ENCODE measurements at regions not wholly inside any gene's neighbourhood (a gene's known extent, or its start where the extent isn't known, plus 50 kb on each side); places are given as distances from the start of the nearest gene placed in this dataset.
"Not testable (repeated sequence)": the region's sequence is repeated elsewhere in the genome, so short reads cannot be mapped to it uniquely, and the experiment has no call there.

DNA sequence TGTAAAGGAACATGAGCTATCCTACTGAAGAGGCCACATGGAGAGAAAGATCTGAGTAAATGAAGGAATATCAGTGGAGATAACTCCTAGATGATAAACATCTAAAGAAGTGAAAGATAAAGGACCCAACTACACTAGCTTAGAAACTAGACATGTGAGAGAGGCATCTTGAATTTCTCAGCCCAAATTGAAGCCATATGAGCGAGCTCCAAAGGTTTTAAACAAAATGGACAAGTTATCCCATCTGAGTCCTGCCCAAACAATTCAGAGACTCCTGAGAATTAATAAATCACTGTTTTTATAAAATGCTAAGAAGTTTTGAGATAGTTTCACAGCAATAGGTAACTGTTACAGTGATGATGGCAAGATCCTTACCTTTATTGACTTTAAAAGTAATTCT lies 438.9 kb downstream of the NAV3 start:
- H3K9me3 Mint-ChIP-seq (ENCODE audit: insufficient read depth), result peaks cover 7% of the 10 kb centered on the region
- no peak overlapping the region for H3K4me3 Mint-ChIP-seq
- ATAC-seq, result no peak
- H3K36me3 Mint-ChIP-seq (ENCODE audit: low read depth), result no peaks in the 10 kb centered on the region
- H3K27ac Mint-ChIP-seq, result no peak overlapping the region
- ChIA-PET CTCF (no interaction called here), POLR2A (no interaction called here)
- H3K27me3 Mint-ChIP-seq (ENCODE audit: low read depth), result no peaks in the 10 kb centered on the region
- DNase-seq, result no peak
- H3K4me1 Mint-ChIP-seq (ENCODE audit: low read depth), result no peaks in the 10 kb centered on the region

GRCh38 chr12:78271546-78271945 lies 440.9 kb downstream of the NAV3 start:
- Mint-ChIP-seq H3K4me1 (ENCODE audit: low read depth) (no peaks in the 10 kb centered on the region), H3K36me3 (ENCODE audit: low read depth) (no peaks in the 10 kb centered on the region), H3K4me3 (no peak overlapping the region), H3K9me3 (ENCODE audit: insufficient read depth) (peaks cover 17% of the 10 kb centered on the region), H3K27me3 (ENCODE audit: low read depth) (no peaks in the 10 kb centered on the region), H3K27ac (no peak overlapping the region)
- no peak for DNase-seq
- ChIA-PET CTCF (no interaction called here), POLR2A (no interaction called here)
- ATAC-seq, result no peak

GRCh38 chr12:78275886-78276285 lies 445.2 kb downstream of the NAV3 start:
- CTCF ChIA-PET, result no interaction called here
- POLR2A ChIA-PET, result no interaction called here
- H3K4me3 Mint-ChIP-seq, result no peak overlapping the region
- H3K36me3 Mint-ChIP-seq (ENCODE audit: low read depth), result no peaks in the 10 kb centered on the region
- ATAC-seq, result no peak
- no peaks in the 10 kb centered on the region for H3K27me3 Mint-ChIP-seq (ENCODE audit: low read depth)
- no peak overlapping the region for H3K27ac Mint-ChIP-seq
- no peak for DNase-seq
- H3K4me1 Mint-ChIP-seq (ENCODE audit: low read depth), result no peaks in the 10 kb centered on the region
- H3K9me3 Mint-ChIP-seq (ENCODE audit: insufficient read depth), result peaks cover 21% of the 10 kb centered on the region

DNA sequence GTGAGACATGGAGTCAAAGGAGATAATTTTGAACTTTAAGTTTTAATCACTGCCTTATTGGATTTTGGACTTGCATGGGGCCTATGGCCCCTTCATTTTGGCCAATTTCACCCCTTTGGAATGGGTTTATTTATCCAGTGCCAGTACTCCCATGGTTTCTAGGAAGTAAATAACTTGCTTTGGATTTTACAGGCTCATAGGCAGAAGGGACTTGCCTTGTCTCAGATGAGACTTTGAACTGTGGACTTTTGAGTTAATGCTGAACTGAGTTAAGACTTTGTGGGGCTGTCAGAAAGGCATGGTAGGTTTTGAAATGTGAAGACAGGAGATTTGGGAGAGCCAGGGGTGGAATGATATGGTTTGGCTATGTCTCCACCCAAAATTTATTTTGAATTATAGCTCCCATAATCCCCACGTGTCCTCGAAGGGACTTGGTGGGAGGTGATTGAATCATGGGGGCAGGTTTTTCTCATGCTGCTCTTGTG lies 448.1 kb downstream of the NAV3 start:
- POLR2A ChIA-PET, result no interaction called here
- CTCF ChIA-PET, result no interaction called here

GRCh38 chr12:78279567-78279966 lies 448.9 kb downstream of the NAV3 start:
- ChIA-PET CTCF (no interaction called here), POLR2A (no interaction called here)
- H3K27ac Mint-ChIP-seq, result no peak overlapping the region
- DNase-seq (no peak), ATAC-seq (no peak)
- H3K4me1 Mint-ChIP-seq (ENCODE audit: low read depth), result no peaks in the 10 kb centered on the region
- no peaks in the 10 kb centered on the region for H3K27me3 Mint-ChIP-seq (ENCODE audit: low read depth)
- H3K36me3 Mint-ChIP-seq (ENCODE audit: low read depth), result no peaks in the 10 kb centered on the region
- peaks cover 15% of the 10 kb centered on the region for H3K9me3 Mint-ChIP-seq (ENCODE audit: insufficient read depth)
- H3K4me3 Mint-ChIP-seq, result no peak overlapping the region

More for the DNA sequence above, 448.1 kb downstream of the NAV3 start:
- ATAC-seq (no peak), DNase-seq (no peak)
- no peaks in the 10 kb centered on the region for H3K27me3 Mint-ChIP-seq (ENCODE audit: low read depth)
- no peaks in the 10 kb centered on the region for H3K36me3 Mint-ChIP-seq (ENCODE audit: low read depth)
- no peaks in the 10 kb centered on the region for H3K4me1 Mint-ChIP-seq (ENCODE audit: low read depth)
- H3K9me3 Mint-ChIP-seq (ENCODE audit: insufficient read depth), result peaks cover 21% of the 10 kb centered on the region
- no peak overlapping the region for H3K27ac Mint-ChIP-seq
- no peak overlapping the region for H3K4me3 Mint-ChIP-seq

DNA sequence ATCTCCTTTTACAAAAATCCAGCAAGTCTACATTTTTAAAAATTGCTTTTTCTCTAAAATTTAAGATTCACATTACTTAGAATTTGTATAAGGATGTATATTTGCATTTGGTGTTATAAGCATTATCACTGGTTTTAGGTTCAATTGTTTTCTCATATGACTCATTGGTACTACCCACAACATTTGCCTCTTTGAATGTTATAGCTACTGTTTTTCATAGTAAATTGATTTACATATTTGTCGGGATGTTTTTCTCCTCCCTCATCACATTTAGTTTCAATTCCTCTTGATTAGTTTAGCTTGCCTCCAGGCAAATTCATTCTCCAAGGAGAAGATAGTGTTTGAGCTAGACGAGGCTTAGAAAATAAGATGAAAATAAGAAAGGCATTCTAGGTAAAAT lies 450.4 kb downstream of the NAV3 start:
- H3K4me3 Mint-ChIP-seq; H3K27ac Mint-ChIP-seq; H3K4me1 Mint-ChIP-seq (ENCODE audit: low read depth); CTCF ChIA-PET; H3K36me3 Mint-ChIP-seq (ENCODE audit: low read depth); H3K27me3 Mint-ChIP-seq (ENCODE audit: low read depth); DNase-seq; H3K9me3 Mint-ChIP-seq (ENCODE audit: insufficient read depth); POLR2A ChIA-PET; ATAC-seq: not testable (repeated sequence)

DNA sequence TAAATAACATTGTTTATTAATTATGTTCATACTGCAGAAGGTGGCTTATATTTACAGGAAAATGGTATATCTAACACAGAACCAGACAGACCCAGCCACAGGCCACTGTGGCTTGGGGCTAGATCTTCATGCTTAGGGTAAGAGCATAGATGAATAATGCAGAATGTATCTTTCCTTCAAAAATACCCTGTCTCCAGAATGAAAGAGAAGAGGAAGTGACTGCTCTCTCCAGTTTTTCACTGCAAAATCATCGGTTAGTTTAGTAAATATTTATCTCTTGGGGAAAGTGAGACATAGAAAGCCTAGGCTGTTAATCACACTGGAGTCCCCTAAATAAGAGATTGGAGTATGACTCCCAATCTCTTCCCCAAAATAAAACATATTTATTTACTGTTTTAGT lies 453.7 kb downstream of the NAV3 start:
- DNase-seq, result no peak
- no peaks in the 10 kb centered on the region for H3K27me3 Mint-ChIP-seq (ENCODE audit: low read depth)
- POLR2A ChIA-PET, result no interaction called here
- H3K9me3 Mint-ChIP-seq (ENCODE audit: insufficient read depth), result peaks cover 3% of the 10 kb centered on the region
- no peaks in the 10 kb centered on the region for H3K4me1 Mint-ChIP-seq (ENCODE audit: low read depth)
- no peak overlapping the region for H3K27ac Mint-ChIP-seq
- CTCF ChIA-PET, result no interaction called here
- ATAC-seq, result no peak
- no peaks in the 10 kb centered on the region for H3K36me3 Mint-ChIP-seq (ENCODE audit: low read depth)
- H3K4me3 Mint-ChIP-seq, result no peak overlapping the region

- ATAC-seq (no peak), DNase-seq (no peak)
- H3K4me1 Mint-ChIP-seq (ENCODE audit: low read depth), result no peaks in the 10 kb centered on the region
- H3K4me3 Mint-ChIP-seq, result no peak overlapping the region
- H3K9me3 Mint-ChIP-seq (ENCODE audit: insufficient read depth), result peaks cover 8% of the 10 kb centered on the region
- H3K27ac Mint-ChIP-seq, result no peak overlapping the region
- ChIA-PET CTCF (no interaction called here), POLR2A (no interaction called here)
- H3K27me3 Mint-ChIP-seq (ENCODE audit: low read depth), result no peaks in the 10 kb centered on the region
- H3K36me3 Mint-ChIP-seq (ENCODE audit: low read depth), result no peaks in the 10 kb centered on the region
Measured at GRCh38 chr12:78290606-78291345, 460.1 kb downstream of the NAV3 start.

DNA sequence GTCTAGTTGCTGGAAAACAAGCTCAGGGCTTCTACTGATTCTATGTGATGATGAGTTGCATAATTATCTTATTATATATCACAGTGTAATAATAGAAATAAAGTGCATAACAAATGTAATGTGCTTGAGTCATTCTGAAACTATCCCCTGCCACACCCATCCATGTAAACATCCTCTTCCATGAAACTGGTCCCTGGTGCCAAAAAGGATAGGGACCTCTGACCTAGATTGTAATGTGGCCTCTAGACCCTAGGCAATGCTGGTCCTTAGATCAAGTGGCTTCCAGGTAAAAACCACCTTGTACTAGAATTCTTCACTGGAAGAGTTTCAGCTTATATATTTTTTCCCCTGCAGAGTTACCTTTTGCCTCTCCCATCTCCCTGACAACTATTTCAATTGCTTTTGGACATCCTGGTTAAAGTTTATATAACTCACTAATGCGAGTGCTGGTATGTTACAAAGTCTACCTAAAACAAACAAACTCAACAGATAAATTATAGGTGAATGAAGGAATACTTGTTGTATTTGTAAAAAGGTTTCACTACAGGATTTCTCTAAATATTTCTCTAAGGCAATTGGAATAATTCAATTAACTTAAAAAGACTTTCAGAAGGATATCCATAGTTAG lies 462.5 kb downstream of the NAV3 start:
- no peaks in the 10 kb centered on the region for H3K36me3 Mint-ChIP-seq (ENCODE audit: low read depth)
- H3K27ac Mint-ChIP-seq, result no peak overlapping the region
- POLR2A ChIA-PET, result no interaction called here
- no peak overlapping the region for H3K4me3 Mint-ChIP-seq
- no peaks in the 10 kb centered on the region for H3K27me3 Mint-ChIP-seq (ENCODE audit: low read depth)
- H3K4me1 Mint-ChIP-seq (ENCODE audit: low read depth), result no peaks in the 10 kb centered on the region
- DNase-seq (no peak), ATAC-seq (no peak)
- H3K9me3 Mint-ChIP-seq (ENCODE audit: insufficient read depth), result peaks cover 13% of the 10 kb centered on the region
- CTCF ChIA-PET, result no interaction called here

- POLR2A ChIA-PET; H3K27me3 Mint-ChIP-seq (ENCODE audit: low read depth); ATAC-seq; CTCF ChIA-PET; DNase-seq; H3K4me3 Mint-ChIP-seq; H3K4me1 Mint-ChIP-seq (ENCODE audit: low read depth); H3K36me3 Mint-ChIP-seq (ENCODE audit: low read depth); H3K27ac Mint-ChIP-seq: not testable (repeated sequence)
- peaks cover 13% of the 10 kb centered on the region for H3K9me3 Mint-ChIP-seq (ENCODE audit: insufficient read depth)
Measured at GRCh38 chr12:78301282-78301681, 470.6 kb downstream of the NAV3 start.

- ATAC-seq (no peak), DNase-seq (no peak)
- no peak overlapping the region for H3K4me3 Mint-ChIP-seq
- ChIA-PET POLR2A (no interaction called here), CTCF (no interaction called here)
- no peak overlapping the region for H3K27ac Mint-ChIP-seq
- H3K9me3 Mint-ChIP-seq (ENCODE audit: insufficient read depth), result peaks cover 8% of the 10 kb centered on the region
- H3K27me3 Mint-ChIP-seq (ENCODE audit: low read depth), result no peaks in the 10 kb centered on the region
- H3K4me1 Mint-ChIP-seq (ENCODE audit: low read depth), result no peaks in the 10 kb centered on the region
- H3K36me3 Mint-ChIP-seq (ENCODE audit: low read depth), result no peaks in the 10 kb centered on the region
Measured at GRCh38 chr12:78305808-78306207, 475.1 kb downstream of the NAV3 start.

DNA sequence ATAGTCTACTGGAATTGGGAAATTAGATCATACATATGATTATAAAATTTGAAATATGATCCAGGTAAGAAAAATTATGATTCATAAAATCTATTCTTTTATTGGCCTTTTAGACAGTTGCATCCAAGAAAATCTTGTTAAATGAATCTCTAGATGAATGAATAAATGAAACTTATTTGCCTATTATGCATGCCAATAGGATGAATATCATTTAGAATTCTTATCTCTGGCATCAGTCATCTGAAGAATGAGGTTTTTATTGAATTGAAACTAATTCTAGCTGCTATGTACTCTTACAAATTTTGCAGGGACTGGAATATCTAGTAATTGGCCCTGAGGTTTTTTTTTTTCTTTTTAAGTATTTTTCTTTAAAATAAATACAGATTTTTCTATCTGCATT lies 475.5 kb downstream of the NAV3 start:
- no peak overlapping the region for H3K27ac Mint-ChIP-seq
- ChIA-PET POLR2A (no interaction called here), CTCF (no interaction called here)
- no peaks in the 10 kb centered on the region for H3K27me3 Mint-ChIP-seq (ENCODE audit: low read depth)
- H3K36me3 Mint-ChIP-seq (ENCODE audit: low read depth), result no peaks in the 10 kb centered on the region
- H3K4me3 Mint-ChIP-seq, result no peak overlapping the region
- ATAC-seq, result no peak
- DNase-seq, result no peak
- H3K9me3 Mint-ChIP-seq (ENCODE audit: insufficient read depth), result peaks cover 8% of the 10 kb centered on the region
- H3K4me1 Mint-ChIP-seq (ENCODE audit: low read depth), result no peaks in the 10 kb centered on the region

- Mint-ChIP-seq H3K9me3 (ENCODE audit: insufficient read depth) (peaks cover 11% of the 10 kb centered on the region), H3K4me1 (ENCODE audit: low read depth) (no peaks in the 10 kb centered on the region), H3K27me3 (ENCODE audit: low read depth) (no peaks in the 10 kb centered on the region), H3K27ac (no peak overlapping the region), H3K4me3 (no peak overlapping the region), H3K36me3 (ENCODE audit: low read depth) (no peaks in the 10 kb centered on the region)
- ChIA-PET CTCF (no interaction called here), POLR2A (no interaction called here)
- DNase-seq (no peak), ATAC-seq (no peak)
Measured at GRCh38 chr12:78308701-78309100, 478.0 kb downstream of the NAV3 start.

All from activated CD8-positive, alpha-beta T cell treated with anti-CD3 and anti-CD28 coated beads, Interleukin-2, amount 10 ng/mL, durations not matched to agents 7 days and 5 days (primary cell).